ENCODE measurements at regions not wholly inside any gene's neighbourhood (a gene's known extent, or its start where the extent isn't known, plus 50 kb on each side); places are given as distances from the start of the nearest gene placed in this dataset.

- Histone ChIP-seq H3K27ac (ENCODE audit: low read length) (no peak overlapping the region), H3F3A (ENCODE audit: insufficient read depth, low read length, poor library complexity, severe bottlenecking) (no peaks in the 10 kb centered on the region), H3K9ac (ENCODE audit: low read length) (no peak overlapping the region), H3K79me2 (replicated peaks; ENCODE audit: insufficient read depth, low read length) (no peaks in the 10 kb centered on the region), H3K27me3 (ENCODE audit: insufficient read depth, low read depth, low read length) (no peaks in the 10 kb centered on the region), H3K9me2 (ENCODE audit: insufficient read depth, low read length) (no peaks in the 10 kb centered on the region), H3K36me3 (ENCODE audit: insufficient read depth, low read length) (no peaks in the 10 kb centered on the region), H2AFZ (ENCODE audit: low read depth, low read length) (no peak overlapping the region), H3K4me2 (ENCODE audit: low read length) (no peak overlapping the region), H3K4me3 (ENCODE audit: low read length) (no peak overlapping the region), H4K20me1 (ENCODE audit: insufficient read depth) (no peaks in the 10 kb centered on the region), H3K9me3 (ENCODE audit: low read length) (no peaks in the 10 kb centered on the region)
- TF ChIP-seq REST (IDR thresholded peaks at IDR 0.05; ENCODE audit: borderline replicate concordance): no peak
- no peak for TF ChIP-seq EP300 (conservative IDR thresholded peaks at IDR 0.05; ENCODE audit: poor library complexity, severe bottlenecking)
- TF ChIP-seq, protein P1, sequence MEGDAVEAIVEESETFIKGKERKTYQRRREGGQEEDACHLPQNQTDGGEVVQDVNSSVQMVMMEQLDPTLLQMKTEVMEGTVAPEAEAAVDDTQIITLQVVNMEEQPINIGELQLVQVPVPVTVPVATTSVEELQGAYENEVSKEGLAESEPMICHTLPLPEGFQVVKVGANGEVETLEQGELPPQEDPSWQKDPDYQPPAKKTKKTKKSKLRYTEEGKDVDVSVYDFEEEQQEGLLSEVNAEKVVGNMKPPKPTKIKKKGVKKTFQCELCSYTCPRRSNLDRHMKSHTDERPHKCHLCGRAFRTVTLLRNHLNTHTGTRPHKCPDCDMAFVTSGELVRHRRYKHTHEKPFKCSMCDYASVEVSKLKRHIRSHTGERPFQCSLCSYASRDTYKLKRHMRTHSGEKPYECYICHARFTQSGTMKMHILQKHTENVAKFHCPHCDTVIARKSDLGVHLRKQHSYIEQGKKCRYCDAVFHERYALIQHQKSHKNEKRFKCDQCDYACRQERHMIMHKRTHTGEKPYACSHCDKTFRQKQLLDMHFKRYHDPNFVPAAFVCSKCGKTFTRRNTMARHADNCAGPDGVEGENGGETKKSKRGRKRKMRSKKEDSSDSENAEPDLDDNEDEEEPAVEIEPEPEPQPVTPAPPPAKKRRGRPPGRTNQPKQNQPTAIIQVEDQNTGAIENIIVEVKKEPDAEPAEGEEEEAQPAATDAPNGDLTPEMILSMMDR (IDR thresholded peaks at IDR 0.05; ENCODE audit: poor library complexity, severe bottlenecking): no peak
- no peak for TF ChIP-seq MXI1 (conservative IDR thresholded peaks at IDR 0.05; ENCODE audit: poor library complexity, severe bottlenecking)
- TF ChIP-seq RAD21 (conservative IDR thresholded peaks at IDR 0.05): no peak
- no peak for TF ChIP-seq POLR2AphosphoS5 (IDR thresholded peaks at IDR 0.05)
- TF ChIP-seq TAF1 (IDR thresholded peaks at IDR 0.05; ENCODE audit: low read depth): no peak
- no peak for TF ChIP-seq SMC3 (conservative IDR thresholded peaks at IDR 0.05; ENCODE audit: poor library complexity)
- no peak for TF ChIP-seq EZH2 (IDR thresholded peaks at IDR 0.05; ENCODE audit: borderline replicate concordance, insufficient read depth, low read length, poor library complexity, severe bottlenecking)
These were observed 132.4 kb upstream of the RGS17 start for GRCh38 chr6:153263489-153263888.

DNA sequence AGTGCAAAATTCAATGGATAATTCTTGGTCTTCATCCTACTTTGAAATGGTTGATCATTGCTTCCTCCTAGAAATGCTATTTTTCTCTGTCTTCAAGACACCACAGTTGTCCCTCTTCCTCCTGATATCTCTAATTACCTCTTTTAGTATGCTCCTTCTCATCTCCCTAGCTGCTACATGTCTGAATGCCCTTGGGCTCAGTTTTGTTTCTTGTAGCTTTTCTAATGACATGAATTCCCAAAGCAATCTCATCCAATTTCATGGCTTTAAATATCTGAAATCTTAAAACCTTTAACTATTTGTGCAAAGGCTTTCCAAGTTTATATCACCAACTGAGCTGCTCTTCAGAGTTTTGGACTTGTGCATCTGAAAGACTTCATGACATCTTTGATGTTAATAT is 120.2 kb upstream of the RGS17 start:
- H3K27ac ChIP-seq (ENCODE audit: low read length): no peak overlapping the region
- no peaks in the 10 kb centered on the region for H4K20me1 ChIP-seq (ENCODE audit: insufficient read depth)
- no peak overlapping the region for H3K4me3 ChIP-seq (ENCODE audit: low read length)
- H3K36me3 ChIP-seq (ENCODE audit: insufficient read depth, low read length): no peaks in the 10 kb centered on the region
- H2AFZ ChIP-seq (ENCODE audit: low read depth, low read length): no peak overlapping the region
- no peaks in the 10 kb centered on the region for H3K27me3 ChIP-seq (ENCODE audit: insufficient read depth, low read depth, low read length)
- TF ChIP-seq, protein P1 (IDR thresholded peaks at IDR 0.05; ENCODE audit: poor library complexity, severe bottlenecking): no peak
- no peak for TF ChIP-seq EZH2 (IDR thresholded peaks at IDR 0.05; ENCODE audit: borderline replicate concordance, insufficient read depth, low read length, poor library complexity, severe bottlenecking)
- no peak for TF ChIP-seq REST (IDR thresholded peaks at IDR 0.05; ENCODE audit: borderline replicate concordance)
- no peak for TF ChIP-seq RAD21 (conservative IDR thresholded peaks at IDR 0.05)
- no peak for TF ChIP-seq POLR2AphosphoS5 (IDR thresholded peaks at IDR 0.05)
- TF ChIP-seq EP300 (conservative IDR thresholded peaks at IDR 0.05; ENCODE audit: poor library complexity, severe bottlenecking): no peak
- TF ChIP-seq MXI1 (conservative IDR thresholded peaks at IDR 0.05; ENCODE audit: poor library complexity, severe bottlenecking): no peak
- no peak for TF ChIP-seq SMC3 (conservative IDR thresholded peaks at IDR 0.05; ENCODE audit: poor library complexity)
- no peak for TF ChIP-seq TAF1 (IDR thresholded peaks at IDR 0.05; ENCODE audit: low read depth)
- H3K9ac ChIP-seq (ENCODE audit: low read length): no peak overlapping the region
- H3K79me2 ChIP-seq (replicated peaks; ENCODE audit: insufficient read depth, low read length): no peaks in the 10 kb centered on the region
- H3K9me2 ChIP-seq (ENCODE audit: insufficient read depth, low read length): no peaks in the 10 kb centered on the region
- no peaks in the 10 kb centered on the region for H3F3A ChIP-seq (ENCODE audit: insufficient read depth, low read length, poor library complexity, severe bottlenecking)
- no peak overlapping the region for H3K4me2 ChIP-seq (ENCODE audit: low read length)
- H3K9me3 ChIP-seq (ENCODE audit: low read length): no peaks in the 10 kb centered on the region

Data from neural cell (in vitro differentiated cells).